Pons (tissue), 1 donor: ENCODE measurements at regions not wholly inside any gene's neighbourhood (a gene's known extent, or its start where the extent isn't known, plus 50 kb on each side); places are given as distances from the start of the nearest gene placed in this dataset.

Source experiments
- DNase-seq: peaks from one replicate; pipeline ENCODE4 v3.0.0-alpha.2; 2016; ENCODE audit warnings: low spot score

DNA sequence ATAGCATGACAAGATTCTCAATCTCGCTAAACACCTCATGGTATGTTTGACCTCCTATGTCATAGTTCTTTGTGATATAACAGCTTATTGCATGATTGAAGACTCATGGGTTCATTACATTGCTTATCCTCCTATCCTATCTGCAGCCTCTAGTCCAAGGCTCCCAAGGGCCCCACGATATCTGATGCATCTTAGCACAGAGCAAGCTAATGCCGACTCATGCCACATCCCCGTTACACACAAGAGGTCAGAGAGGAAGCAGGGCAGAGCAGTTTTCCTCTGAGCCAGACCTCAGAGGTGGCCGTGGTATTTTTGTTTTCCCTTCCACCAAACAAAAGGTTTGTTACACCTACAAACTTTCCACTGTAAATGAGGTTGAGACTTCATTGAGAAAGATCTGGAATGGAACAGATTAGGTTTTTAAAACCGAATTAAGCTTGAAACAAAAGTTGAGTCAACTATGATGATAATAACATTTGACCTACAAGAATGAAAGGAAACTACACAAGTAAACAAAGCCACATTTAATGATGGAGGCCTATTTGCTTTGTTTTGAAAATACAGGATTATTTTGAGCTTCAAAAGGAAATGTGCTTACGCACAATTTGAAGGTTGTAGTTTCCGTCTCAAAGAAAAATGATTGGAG is 133.9 kb upstream of the MYLIP start:
- no peak for DNase-seq

- DNase-seq, result no peak
Observed at GRCh38 chr6:15993716-15994228, 135.1 kb upstream of the MYLIP start.

GRCh38 chr6:15990179-15990578 is 138.7 kb upstream of the MYLIP start:
- no peak for DNase-seq

DNA sequence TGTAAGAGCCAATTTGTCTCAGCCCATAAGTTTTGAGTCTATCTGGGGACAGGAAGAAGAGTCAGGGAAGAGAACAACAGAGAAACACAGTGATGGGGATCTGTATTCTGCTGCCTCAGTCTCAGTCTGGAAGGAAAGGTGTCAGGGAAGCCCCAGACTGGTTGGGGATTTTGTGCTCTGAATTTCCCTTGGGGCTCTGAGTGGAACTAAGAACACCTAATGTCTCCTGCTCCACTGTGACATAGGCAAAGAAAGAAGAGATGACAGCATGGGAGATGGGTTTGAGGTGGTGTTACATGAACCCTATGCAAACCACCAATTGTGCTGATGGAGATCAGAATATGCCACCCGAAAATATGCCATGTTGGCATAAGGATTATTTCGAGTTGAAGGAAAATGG is 139.5 kb upstream of the MYLIP start:
- DNase-seq, result no peak

GRCh38 chr6:15987569-15987968 is 141.3 kb upstream of the MYLIP start:
- no peak for DNase-seq

DNA sequence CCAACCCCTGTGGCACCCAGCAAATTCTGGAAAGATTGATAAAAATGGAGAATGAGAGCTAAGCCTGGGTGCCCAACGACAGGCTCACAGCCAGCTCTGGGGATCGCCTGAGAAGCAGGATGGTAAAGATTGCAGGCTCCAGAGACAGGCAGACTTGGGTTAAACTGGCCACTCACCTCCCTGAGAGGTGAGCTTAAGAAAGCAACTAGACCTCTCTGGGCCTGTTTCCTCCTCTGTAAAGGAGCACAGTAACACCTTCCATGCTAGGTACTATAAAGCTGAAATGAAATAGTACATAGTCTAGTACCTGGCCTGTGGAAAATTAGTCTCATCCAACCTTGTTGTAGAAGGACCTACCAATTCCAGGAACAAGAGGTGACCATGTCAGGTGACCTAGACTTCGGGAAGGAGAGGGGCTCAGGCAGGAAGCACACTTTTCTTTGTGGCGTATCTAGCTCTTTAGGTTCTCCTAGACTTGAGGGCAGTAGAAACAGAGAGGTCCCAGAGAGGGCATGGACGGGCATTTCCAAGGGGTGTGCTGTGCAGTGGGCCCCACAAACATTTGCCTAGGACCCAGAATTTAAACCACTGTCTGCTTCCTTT is 142.8 kb upstream of the MYLIP start:
- no peak for DNase-seq

GRCh38 chr6:15985379-15985959 is 143.4 kb upstream of the MYLIP start:
- no peak for DNase-seq

DNA sequence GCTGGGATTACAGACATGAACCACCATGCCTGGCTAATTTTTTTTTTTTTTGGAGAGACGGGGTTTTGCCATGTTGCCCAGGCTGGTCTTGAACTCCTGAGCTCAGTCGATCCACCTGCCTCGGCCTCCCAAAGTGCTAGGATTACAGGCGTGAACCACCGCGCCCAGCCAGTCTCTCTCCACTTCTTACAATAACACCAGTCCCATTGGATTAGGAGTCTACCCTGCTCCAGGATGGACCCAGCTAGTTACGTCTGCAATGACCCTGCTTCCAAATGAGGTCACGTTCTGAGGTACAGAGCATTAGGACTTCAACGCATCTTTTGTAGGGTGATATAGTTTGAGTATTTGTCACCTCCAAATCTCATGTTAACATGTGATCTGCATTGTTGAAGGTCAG is 146.9 kb upstream of the MYLIP start:
- no peak for DNase-seq

GRCh38 chr6:15980801-15981200 is 148.1 kb upstream of the MYLIP start:
- DNase-seq, result no peak

- DNase-seq, result no peak
Observed at GRCh38 chr6:15978426-15978825, 150.5 kb upstream of the MYLIP start.

GRCh38 chr6:15977050-15977449 is 151.8 kb upstream of the MYLIP start:
- DNase-seq, result no peak

- DNase-seq, result no peak
Observed at GRCh38 chr6:15974817-15975216, 154.1 kb upstream of the MYLIP start.

- no peak for DNase-seq
Observed at GRCh38 chr6:15970517-15970916, 158.4 kb upstream of the MYLIP start.

DNA sequence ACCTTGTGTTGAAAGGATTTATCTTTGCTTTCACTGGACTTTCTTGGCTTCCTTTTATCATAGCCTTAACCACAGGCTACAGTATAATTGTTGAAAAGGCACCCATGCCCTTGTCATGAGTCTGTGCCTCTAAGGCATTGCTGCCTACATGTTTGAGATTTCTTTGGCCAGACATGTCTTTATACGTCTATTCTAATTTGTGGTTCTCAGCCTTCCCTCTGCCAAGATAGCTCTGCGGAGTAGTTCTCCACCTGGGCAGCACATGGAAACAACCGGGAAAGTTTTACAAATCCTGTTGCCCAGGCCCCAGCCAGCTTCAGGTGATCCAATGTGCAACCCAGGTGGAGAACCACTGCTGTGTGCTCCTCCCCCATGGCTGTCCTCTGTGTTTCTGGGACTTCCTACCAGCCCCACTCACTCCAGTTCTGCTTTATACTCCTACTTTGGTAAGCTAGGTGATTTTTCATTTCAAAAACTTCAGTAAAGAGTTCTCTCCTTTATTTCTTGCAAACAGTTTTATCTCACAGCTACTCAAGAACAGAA is 159.6 kb upstream of the MYLIP start:
- DNase-seq, result no peak

GRCh38 chr6:15968519-15968918 is 160.4 kb upstream of the MYLIP start:
- no peak for DNase-seq

- DNase-seq, result no peak
Observed at GRCh38 chr6:15966000-15966520, 162.8 kb upstream of the MYLIP start.

- DNase-seq, result no peak
Observed at GRCh38 chr6:15962449-15962764, 166.5 kb upstream of the MYLIP start.

DNA sequence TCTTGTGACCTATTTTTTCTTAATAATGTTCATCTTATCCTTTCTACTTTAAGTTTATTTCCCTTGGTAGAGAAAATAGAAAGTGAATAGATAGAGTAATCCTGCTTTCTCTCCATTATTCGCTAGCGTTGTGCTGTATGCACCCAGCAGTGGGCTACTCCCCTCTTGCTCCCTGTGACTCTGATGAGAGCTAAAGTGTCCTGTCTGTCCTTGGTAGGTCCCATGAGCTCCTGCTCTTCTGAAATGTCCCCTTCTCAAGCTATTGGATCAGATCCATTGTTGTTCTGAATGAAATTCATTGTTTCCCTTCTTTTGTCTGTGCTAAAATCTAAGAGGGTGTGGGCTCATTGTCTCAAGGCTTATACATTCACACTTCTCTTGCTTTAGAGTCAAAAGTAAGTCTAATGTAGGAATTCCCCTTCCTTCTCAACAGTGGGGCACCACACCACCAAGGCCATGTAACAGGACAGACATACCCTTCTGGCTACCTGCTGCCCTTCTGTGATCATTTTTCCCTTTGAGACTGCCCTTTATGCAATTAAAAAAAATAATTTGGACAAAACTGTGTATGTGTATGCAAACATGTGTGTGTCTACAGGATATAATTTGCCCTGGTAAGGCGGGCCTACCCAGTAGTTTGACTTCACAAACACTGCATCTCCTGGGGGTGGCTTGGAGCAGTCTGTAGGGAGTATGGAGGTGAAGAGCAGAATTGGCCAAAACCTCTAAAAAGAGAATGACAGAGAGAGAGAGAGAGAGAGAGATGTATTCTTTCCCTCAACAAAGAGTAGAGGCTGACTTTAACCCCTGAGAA is 167.0 kb upstream of the MYLIP start:
- DNase-seq, result no peak

DNA sequence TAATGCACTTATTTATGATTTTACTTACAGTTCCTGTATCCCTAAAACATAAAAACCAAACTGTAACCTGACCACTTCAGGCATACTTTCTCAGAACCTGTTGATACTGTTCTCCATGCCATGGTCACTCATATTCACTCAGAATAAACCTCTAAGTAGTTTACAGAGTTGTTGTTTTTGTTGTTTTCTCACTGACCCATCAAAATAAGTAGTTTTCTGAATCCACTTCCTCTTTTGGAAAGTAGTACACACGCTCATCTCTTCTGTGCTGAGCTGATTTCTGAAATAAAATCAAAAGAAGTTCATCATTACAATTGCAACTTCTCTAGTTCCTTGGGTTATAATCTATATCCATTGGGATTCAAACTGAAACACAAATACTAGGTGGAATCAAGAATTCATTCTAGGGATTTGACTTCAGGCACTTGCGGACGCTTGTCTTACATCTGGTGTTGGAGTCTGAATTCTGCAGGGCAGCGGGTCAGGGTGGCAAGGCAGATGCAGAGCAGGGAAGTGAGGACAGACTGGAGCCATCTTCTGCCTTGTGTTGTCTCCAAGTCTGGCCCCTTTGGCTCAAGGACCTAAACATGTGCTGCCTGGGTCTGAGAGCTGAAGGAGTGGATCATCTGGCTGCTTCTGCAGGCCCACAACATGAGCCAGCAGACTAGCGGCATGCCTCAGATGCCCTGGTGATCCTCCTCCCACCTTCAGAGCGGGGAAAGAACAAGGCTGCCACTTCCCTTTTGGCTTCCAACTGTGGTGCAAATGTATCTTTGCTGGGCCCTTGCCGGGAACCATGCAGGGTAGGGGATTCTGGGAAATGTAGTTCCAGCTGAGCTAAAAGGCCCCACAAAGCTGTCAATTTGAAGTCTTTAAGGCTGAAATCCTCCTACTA is 167.9 kb upstream of the MYLIP start:
- no peak for DNase-seq

- no peak for DNase-seq
Observed at GRCh38 chr6:15957655-15958169, 171.2 kb upstream of the MYLIP start.
